B cell (primary cell): ENCODE measurements at regions not wholly inside any gene's neighbourhood (a gene's known extent, or its start where the extent isn't known, plus 50 kb on each side); places are given as distances from the start of the nearest gene placed in this dataset.
A peak's percentile ranks its signal among the peaks of the same experiment; 100 is the strongest.

Source experiments
- ATAC-seq: fragments of 200-7000 bp; cut with Tn5 transposase; one replicate; pipeline ENCODE4 v1.10.0; 2021; ENCODE audit warnings: low read depth, mild to moderate bottlenecking, moderate number of reproducible peaks, moderate library complexity
- CTCF ChIA-PET: fragments of 350-600 bp; sonication (Branson Sonifier 250); formaldehyde crosslinking; loops from one replicate; lab custom pipeline; 2021; ENCODE audit warnings: antibody characterized with exemption, inconsistent platforms; lab: Charles Lee
- POLR2A ChIA-PET: fragments of 350-600 bp; sonication (Branson Sonifier 250); formaldehyde crosslinking; loops from one replicate; lab custom pipeline; 2021; ENCODE audit warnings: antibody characterized with exemption; lab: Charles Lee
- DNase-seq: peaks from one replicate; pipeline ENCODE4 v3.0.0; 2013
- H2AFZ ChIP-seq: 2 replicates; pipeline ENCODE4 v1.6.1; 2012; ENCODE audit warnings: mild to moderate bottlenecking, low read depth, low read length; ENCODE audit not compliant: insufficient read depth, poor library complexity, severe bottlenecking
- H3K27ac ChIP-seq, 2 donors: 1 replicate in 1 of 2; 2 replicates in 1 of 2; pipeline ENCODE4 v1.5.1; 2012 to 2013; ENCODE audit warnings: low read length in 2 of 2, mild to moderate bottlenecking in 2 of 2, moderate library complexity in 1 of 2
- H3K27me3 ChIP-seq, 4 experiments: fragments of 200-600 bp in 1 of 4; sonication (generic) in 1 of 4; replicated peaks in 1 of 4; 1 replicate in 2 of 4; 2 replicates in 2 of 4; pipeline versions ENCODE4 v1.6.1 to v1.7.0; 2013 to 2016; ENCODE audit warnings: low read length in 3 of 4, mild to moderate bottlenecking in 2 of 4, mixed read lengths in 1 of 4, moderate library complexity in 1 of 4; ENCODE audit not compliant: insufficient read depth in 4 of 4, control insufficient read depth in 3 of 4; ENCODE audit errors: control extremely low read depth in 1 of 4
- H3K36me3 ChIP-seq, 2 experiments: replicated peaks in 1 of 2; 1 replicate in 1 of 2; 2 replicates in 1 of 2; pipeline versions ENCODE4 v1.6.1 to v1.7.1; 2013; ENCODE audit warnings: low read length in 1 of 2; ENCODE audit not compliant: insufficient read depth in 2 of 2, control insufficient read depth in 1 of 2; ENCODE audit errors: control extremely low read depth in 1 of 2, extremely low read depth in 1 of 2
- H3K4me1 ChIP-seq, 2 donors: fragments of 200-600 bp in 1 of 2; sonication (generic) in 1 of 2; 1 replicate in 1 of 2; 2 replicates in 1 of 2; pipeline versions ENCODE4 v1.5.1 to v1.6.1; 2013 to 2017; ENCODE audit warnings: low read length in 2 of 2; ENCODE audit not compliant: control insufficient read depth in 2 of 2, insufficient read depth in 2 of 2
- H3K4me2 ChIP-seq: replicated peaks from 2 replicates; pipeline ENCODE3; 2012; ENCODE audit warnings: mild to moderate bottlenecking, low read depth, low read length; ENCODE audit not compliant: poor library complexity, severe bottlenecking
- H3K4me3 ChIP-seq, 5 experiments: fragments of 200-600 bp in 1 of 5; sonication (generic) in 1 of 5; 1 replicate in 3 of 5; 2 replicates in 2 of 5; pipeline versions ENCODE4 v1.5.1 to v1.7.0; 2011 to 2016; ENCODE audit warnings: low read length in 4 of 5, mild to moderate bottlenecking in 4 of 5, low read depth in 2 of 5, control low read depth in 1 of 5, moderate library complexity in 1 of 5; ENCODE audit not compliant: insufficient read depth in 1 of 5; ENCODE audit errors: control extremely low read depth in 1 of 5, extremely low read depth in 1 of 5
- H3K79me2 ChIP-seq: fragments of 200-600 bp; sonication (generic); one replicate; pipeline ENCODE4 v1.6.0; 2016; ENCODE audit warnings: low read length; ENCODE audit not compliant: control insufficient read depth, insufficient read depth
- H3K9ac ChIP-seq: fragments of 200-600 bp; sonication (generic); 2 replicates; pipeline ENCODE4 v1.6.1; 2017; ENCODE audit warnings: mild to moderate bottlenecking, low read length, moderate library complexity
- H3K9me3 ChIP-seq, 3 donors: one replicate each; pipeline versions ENCODE4 v1.6.1 to v1.7.1; 2013; ENCODE audit warnings: low read length in 2 of 3; ENCODE audit not compliant: control insufficient read depth in 2 of 3, insufficient read depth in 1 of 3; ENCODE audit errors: control extremely low read depth in 1 of 3
- H4K20me1 ChIP-seq: 2 replicates; pipeline ENCODE4 v1.6.0; 2012; ENCODE audit warnings: mild to moderate bottlenecking, low read length; ENCODE audit not compliant: insufficient read depth, control insufficient read depth, poor library complexity, severe bottlenecking
- H3K27ac Mint-ChIP-seq: one replicate; pipeline ENCODE4 v1.8.0; 2021; ENCODE audit warnings: mixed read lengths
- H3K27me3 Mint-ChIP-seq: one replicate; pipeline ENCODE4 v1.8.0; 2021; ENCODE audit warnings: mixed read lengths
- H3K4me1 Mint-ChIP-seq: one replicate; pipeline ENCODE4 v1.8.0; 2021; ENCODE audit warnings: mixed read lengths
- H3K4me3 Mint-ChIP-seq: one replicate; pipeline ENCODE4 v1.8.0; 2021; ENCODE audit warnings: mixed read lengths
- H3K9me3 Mint-ChIP-seq: one replicate; pipeline ENCODE4 v1.8.0; 2022; ENCODE audit warnings: mixed read lengths; ENCODE audit not compliant: insufficient read depth
- EZH2 ChIP-seq: IDR thresholded peaks from 2 replicates; pipeline ENCODE4 v1.6.1; 2012; ENCODE audit warnings: borderline replicate concordance, low read depth, mild to moderate bottlenecking, moderate library complexity, low read length; ENCODE audit not compliant: insufficient read depth, poor library complexity, severe bottlenecking
- WGBS: methylation state at CpG from one replicate; pipeline ENCODE4 v1.1.5; 2013; ENCODE audit warnings: missing lambda C conversion rate; ENCODE audit not compliant: insufficient coverage; 5-methylcytosine and 5-hydroxymethylcytosine counted together
- intact Hi-C: fragments of 100-400 bp; cut with micrococcal nuclease; formaldehyde crosslinking; loops from one replicate; pipeline ENCODE4 v1.10.0; 2022
- TF ChIP-seq, protein P1 (sequence below): fragments of 200-600 bp; IDR thresholded peaks from one replicate; pipeline ENCODE4 v1.8.0; 2022; ENCODE audit warnings: antibody characterized with exemption, mild to moderate bottlenecking

DNA sequence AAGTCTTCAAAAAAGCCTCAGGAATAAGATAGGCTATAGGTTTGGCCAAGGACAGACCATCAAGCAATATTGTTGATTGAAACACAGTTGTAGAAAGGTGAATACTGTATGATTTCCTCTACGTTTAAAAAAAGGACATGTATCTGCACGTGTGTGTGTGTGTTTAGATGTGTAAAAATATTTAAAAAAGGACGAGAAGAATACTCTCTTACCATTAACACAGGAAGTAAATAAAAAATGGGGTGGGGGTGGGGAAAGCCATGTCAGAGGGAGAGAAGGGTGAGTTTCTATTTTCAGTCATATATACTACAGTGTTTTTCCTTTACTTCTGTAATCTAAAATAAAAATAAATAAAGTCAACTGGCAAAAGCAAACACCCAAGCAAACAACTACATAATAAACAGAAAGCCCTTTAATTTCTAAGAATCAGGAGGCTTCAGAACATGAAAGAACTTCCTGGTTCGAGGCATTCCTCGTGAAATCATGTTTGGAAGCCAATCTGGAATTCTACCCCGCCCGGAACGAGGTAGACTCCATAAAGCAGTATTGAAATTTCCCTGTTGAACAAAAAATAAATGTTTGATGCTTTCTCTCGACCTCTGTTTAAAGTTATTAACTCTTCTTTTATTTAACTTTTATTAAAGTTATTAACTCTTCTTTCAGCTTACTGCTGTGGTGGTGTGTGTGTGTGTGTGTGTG lies 158.1 kb upstream of the ZNF217 start:
- ATAC-seq (no peak), DNase-seq (no peak)
- POLR2A ChIA-PET: interaction anchor here (0.6 to 1.3 kb wide), 5 partner anchors 13 to 184 kb away, joined by 3 to 13 read pairs (median 5); no protein-coding TSS in a partner anchor
- peak overlapping the region in 1 of 5 experiments; percentile 10 for H3K4me3 ChIP-seq
- peak overlapping the region; percentile 76 for H2AFZ ChIP-seq
- H3K27ac Mint-ChIP-seq: peak overlapping the region; percentile 95
- no peaks in the 10 kb centered on the region for H3K9me3 Mint-ChIP-seq
- CTCF ChIA-PET: interaction anchor here (0.5 to 2.1 kb wide), 10 partner anchors 13 to 189 kb away, joined by 3 to 9 read pairs (median 4); no protein-coding TSS in a partner anchor
- no peaks in the 10 kb centered on the region for H3K79me2 ChIP-seq
- H3K27me3 Mint-ChIP-seq: no peaks in the 10 kb centered on the region
- H3K36me3 ChIP-seq: no peaks in the 10 kb centered on the region
- H3K4me1 Mint-ChIP-seq: peaks cover 64% of the 10 kb centered on the region
- no CpG with 5 or more reads among the region's 9 CpGs for WGBS
- H3K4me3 Mint-ChIP-seq: peak overlapping the region; percentile 69
- peaks cover 64 to 71% of the 10 kb centered on the region in 2 donors for H3K4me1 ChIP-seq
- H3K27me3 ChIP-seq: no peaks in the 10 kb centered on the region
- intact Hi-C loops: loop anchor here (1.0 to 5.0 kb wide), 6 partner anchors 11 to 173 kb away; no protein-coding TSS in a partner anchor
- peak overlapping the region; percentile 17 for H3K9ac ChIP-seq
- peak overlapping the region; percentile 57 for H3K4me2 ChIP-seq
- H3K9me3 ChIP-seq: no peaks in the 10 kb centered on the region
- no peaks in the 10 kb centered on the region for H4K20me1 ChIP-seq
- H3K27ac ChIP-seq: peak overlapping the region; percentile 75 to 87
- no peak for TF ChIP-seq EZH2
- TF ChIP-seq, protein P1, sequence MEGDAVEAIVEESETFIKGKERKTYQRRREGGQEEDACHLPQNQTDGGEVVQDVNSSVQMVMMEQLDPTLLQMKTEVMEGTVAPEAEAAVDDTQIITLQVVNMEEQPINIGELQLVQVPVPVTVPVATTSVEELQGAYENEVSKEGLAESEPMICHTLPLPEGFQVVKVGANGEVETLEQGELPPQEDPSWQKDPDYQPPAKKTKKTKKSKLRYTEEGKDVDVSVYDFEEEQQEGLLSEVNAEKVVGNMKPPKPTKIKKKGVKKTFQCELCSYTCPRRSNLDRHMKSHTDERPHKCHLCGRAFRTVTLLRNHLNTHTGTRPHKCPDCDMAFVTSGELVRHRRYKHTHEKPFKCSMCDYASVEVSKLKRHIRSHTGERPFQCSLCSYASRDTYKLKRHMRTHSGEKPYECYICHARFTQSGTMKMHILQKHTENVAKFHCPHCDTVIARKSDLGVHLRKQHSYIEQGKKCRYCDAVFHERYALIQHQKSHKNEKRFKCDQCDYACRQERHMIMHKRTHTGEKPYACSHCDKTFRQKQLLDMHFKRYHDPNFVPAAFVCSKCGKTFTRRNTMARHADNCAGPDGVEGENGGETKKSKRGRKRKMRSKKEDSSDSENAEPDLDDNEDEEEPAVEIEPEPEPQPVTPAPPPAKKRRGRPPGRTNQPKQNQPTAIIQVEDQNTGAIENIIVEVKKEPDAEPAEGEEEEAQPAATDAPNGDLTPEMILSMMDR: no peak
